ENCODE measurements at regions not wholly inside any gene's neighbourhood (a gene's known extent, or its start where the extent isn't known, plus 50 kb on each side); places are given as distances from the start of the nearest gene placed in this dataset.

- H4K91ac ChIP-seq (ENCODE audit: insufficient read length, low read depth, low read length), result no peak overlapping the region
- no CpG with 5 or more reads among the region's 7 CpGs for WGBS (ENCODE audit: extremely low coverage, insufficient read length, low lambda C conversion rate)
- H3K27ac Mint-ChIP-seq, result no peak overlapping the region
These were observed 92.4 kb upstream of the TCERG1L start for GRCh38 chr10:131403936-131404335.

More at GRCh38 chr10:131403936-131404335, 92.4 kb upstream of the TCERG1L start:
- Histone ChIP-seq H2BK12ac (ENCODE audit: insufficient read length, low read depth, low read length) (no peak overlapping the region), H3K23me2 (ENCODE audit: insufficient read length, low read depth, low read length, poor library complexity, severe bottlenecking) (no peaks in the 10 kb centered on the region), H3K4me2 (ENCODE audit: insufficient read depth, insufficient read length, low read length) (no peak overlapping the region), H3K4me1 (ENCODE audit: insufficient read depth, low read length) (no peaks in the 10 kb centered on the region), H3K18ac (ENCODE audit: insufficient read length, low read depth, low read length) (no peak overlapping the region), H3K27ac (ENCODE audit: insufficient read length, low read depth, low read length) (no peak overlapping the region), H3K79me1 (ENCODE audit: insufficient read depth, low read depth, low read length, poor library complexity, severe bottlenecking) (no peaks in the 10 kb centered on the region), H3K4ac (ENCODE audit: low read depth, low read length) (no peak overlapping the region), H3K79me2 (ENCODE audit: insufficient read depth, low read length) (no peaks in the 10 kb centered on the region), H3K27me3 (ENCODE audit: insufficient read depth, low read length) (no peaks in the 10 kb centered on the region), H2BK15ac (ENCODE audit: low read depth, low read length) (no peak overlapping the region), H2BK120ac (ENCODE audit: low read depth, low read length, poor library complexity, severe bottlenecking) (no peak overlapping the region), H2AFZ (ENCODE audit: low read length) (no peak overlapping the region), H3K56ac (ENCODE audit: insufficient read length, low read depth, low read length) (no peak overlapping the region), H3K9me3 (ENCODE audit: control insufficient read depth, low read depth, low read length) (no peaks in the 10 kb centered on the region), H2BK5ac (ENCODE audit: insufficient read length, low read length) (no peak overlapping the region), H3K9ac (ENCODE audit: extremely low read depth, insufficient read length, low read length) (no peak overlapping the region), H3T11ph (ENCODE audit: low read length) (no peak overlapping the region), H4K8ac (replicated peaks; ENCODE audit: insufficient read length, low read depth, low read length) (no peak overlapping the region), H3K23ac (ENCODE audit: insufficient read length, low read depth, low read length) (no peak overlapping the region), H2BK20ac (ENCODE audit: low read depth, low read length, poor library complexity, severe bottlenecking) (no peak overlapping the region), H3K14ac (ENCODE audit: insufficient read depth, low read length) (no peak overlapping the region; the same call in 1 of the 2 replicates), H4K20me1 (ENCODE audit: control insufficient read depth, insufficient read depth, insufficient read length) (no peaks in the 10 kb centered on the region), H4K5ac (ENCODE audit: insufficient read length, low read depth, low read length) (no peak overlapping the region), H2AK5ac (ENCODE audit: insufficient read length, low read length) (no peak overlapping the region)
- Mint-ChIP-seq H3K27me3 (ENCODE audit: low read depth) (no peaks in the 10 kb centered on the region; the same call in none of the 2 replicates), H3K9me3 (no peaks in the 10 kb centered on the region), H3K4me1 (peaks cover 8 to 10% of the 10 kb centered on the region in 2 experiments), H3K36me3 (ENCODE audit: insufficient read depth in 1 of 3, low read depth in 3 of 3) (no peaks in the 10 kb centered on the region; a peak in 1 of 7 replicates), H3K4me3 (no peak overlapping the region)
- DNase-seq, result no peak
- TF ChIP-seq, protein P1, sequence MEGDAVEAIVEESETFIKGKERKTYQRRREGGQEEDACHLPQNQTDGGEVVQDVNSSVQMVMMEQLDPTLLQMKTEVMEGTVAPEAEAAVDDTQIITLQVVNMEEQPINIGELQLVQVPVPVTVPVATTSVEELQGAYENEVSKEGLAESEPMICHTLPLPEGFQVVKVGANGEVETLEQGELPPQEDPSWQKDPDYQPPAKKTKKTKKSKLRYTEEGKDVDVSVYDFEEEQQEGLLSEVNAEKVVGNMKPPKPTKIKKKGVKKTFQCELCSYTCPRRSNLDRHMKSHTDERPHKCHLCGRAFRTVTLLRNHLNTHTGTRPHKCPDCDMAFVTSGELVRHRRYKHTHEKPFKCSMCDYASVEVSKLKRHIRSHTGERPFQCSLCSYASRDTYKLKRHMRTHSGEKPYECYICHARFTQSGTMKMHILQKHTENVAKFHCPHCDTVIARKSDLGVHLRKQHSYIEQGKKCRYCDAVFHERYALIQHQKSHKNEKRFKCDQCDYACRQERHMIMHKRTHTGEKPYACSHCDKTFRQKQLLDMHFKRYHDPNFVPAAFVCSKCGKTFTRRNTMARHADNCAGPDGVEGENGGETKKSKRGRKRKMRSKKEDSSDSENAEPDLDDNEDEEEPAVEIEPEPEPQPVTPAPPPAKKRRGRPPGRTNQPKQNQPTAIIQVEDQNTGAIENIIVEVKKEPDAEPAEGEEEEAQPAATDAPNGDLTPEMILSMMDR (conservative IDR thresholded peaks at IDR 0.05), result no peak
